GM13976 (cell line): ENCODE measurements at regions not wholly inside any gene's neighbourhood (a gene's known extent, or its start where the extent isn't known, plus 50 kb on each side); places are given as distances from the start of the nearest gene placed in this dataset.
"Not testable (repeated sequence)": the region's sequence is repeated elsewhere in the genome, so short reads cannot be mapped to it uniquely, and the experiment has no call there.

ENCODE experiments used
- DNase-seq: peaks from one replicate; pipeline ENCODE4 v3.0.0; 2012; ENCODE audit warnings: low spot score
- in situ Hi-C: fragments of 300-500 bp; cut with MboI; formaldehyde crosslinking; loops from one replicate; pipeline ENCODE4 v1.12.0; 2022; ENCODE audit warnings: low sequenced_read_pairs, mixed read lengths, inconsistent platforms; ENCODE audit not compliant: unreplicated experiment
- TF ChIP-seq, protein P1 (sequence below): IDR thresholded peaks from 2 replicates; pipeline ENCODE4 v1.5.1; 2012; ENCODE audit warnings: borderline replicate concordance, mild to moderate bottlenecking; ENCODE audit not compliant: insufficient read depth; ENCODE audit errors: extremely low read depth, missing control alignments, control extremely low read depth

DNA sequence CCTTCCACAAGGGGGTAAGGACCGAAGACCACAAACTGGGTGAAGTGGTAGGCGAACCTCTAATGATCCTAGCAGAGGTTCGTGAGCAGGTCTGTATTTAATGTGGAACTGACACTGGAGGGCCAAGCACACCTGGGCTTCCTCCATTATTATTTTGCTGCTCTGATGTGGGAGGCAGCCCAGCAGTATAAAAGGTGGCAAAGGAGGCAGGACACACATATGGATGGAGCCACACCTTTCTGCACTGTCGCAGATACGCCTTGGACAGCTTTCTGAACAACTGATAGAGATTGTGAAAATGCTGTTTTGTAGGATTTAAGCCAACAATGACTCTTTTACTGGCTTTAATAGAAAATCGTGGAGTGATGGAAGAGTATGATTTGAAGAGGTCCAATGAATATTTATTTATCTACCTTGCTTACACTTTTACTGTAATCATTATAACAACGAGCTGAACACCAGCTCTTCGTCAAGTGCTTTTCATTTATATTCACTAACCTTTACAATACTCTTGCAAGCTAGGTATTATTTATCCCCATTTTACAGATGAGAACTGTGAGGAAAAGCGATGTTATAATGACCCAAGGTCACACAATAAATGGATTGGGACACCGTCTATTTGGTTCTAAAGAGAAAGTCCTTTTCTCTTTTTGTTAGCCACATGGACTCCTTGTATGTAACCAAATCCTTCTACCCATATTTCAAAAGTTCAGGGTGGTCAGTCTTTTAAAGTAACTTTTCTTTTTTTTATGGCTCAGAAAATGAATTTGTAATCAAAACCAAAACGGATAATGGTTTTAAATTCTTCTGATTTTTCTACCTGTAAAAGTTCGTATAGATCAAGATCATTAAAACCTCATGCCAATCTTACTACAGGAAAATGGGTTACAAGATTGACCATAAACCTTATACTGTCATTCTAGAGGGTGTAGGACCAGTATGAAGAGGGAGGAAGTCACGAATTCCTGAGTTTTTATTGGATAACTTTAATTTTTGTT, 116.9 kb downstream of the UTRN start:
- TF ChIP-seq, protein P1, sequence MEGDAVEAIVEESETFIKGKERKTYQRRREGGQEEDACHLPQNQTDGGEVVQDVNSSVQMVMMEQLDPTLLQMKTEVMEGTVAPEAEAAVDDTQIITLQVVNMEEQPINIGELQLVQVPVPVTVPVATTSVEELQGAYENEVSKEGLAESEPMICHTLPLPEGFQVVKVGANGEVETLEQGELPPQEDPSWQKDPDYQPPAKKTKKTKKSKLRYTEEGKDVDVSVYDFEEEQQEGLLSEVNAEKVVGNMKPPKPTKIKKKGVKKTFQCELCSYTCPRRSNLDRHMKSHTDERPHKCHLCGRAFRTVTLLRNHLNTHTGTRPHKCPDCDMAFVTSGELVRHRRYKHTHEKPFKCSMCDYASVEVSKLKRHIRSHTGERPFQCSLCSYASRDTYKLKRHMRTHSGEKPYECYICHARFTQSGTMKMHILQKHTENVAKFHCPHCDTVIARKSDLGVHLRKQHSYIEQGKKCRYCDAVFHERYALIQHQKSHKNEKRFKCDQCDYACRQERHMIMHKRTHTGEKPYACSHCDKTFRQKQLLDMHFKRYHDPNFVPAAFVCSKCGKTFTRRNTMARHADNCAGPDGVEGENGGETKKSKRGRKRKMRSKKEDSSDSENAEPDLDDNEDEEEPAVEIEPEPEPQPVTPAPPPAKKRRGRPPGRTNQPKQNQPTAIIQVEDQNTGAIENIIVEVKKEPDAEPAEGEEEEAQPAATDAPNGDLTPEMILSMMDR: no peak
- DNase-seq: no peak
- in situ Hi-C loops: no loop called here

DNA sequence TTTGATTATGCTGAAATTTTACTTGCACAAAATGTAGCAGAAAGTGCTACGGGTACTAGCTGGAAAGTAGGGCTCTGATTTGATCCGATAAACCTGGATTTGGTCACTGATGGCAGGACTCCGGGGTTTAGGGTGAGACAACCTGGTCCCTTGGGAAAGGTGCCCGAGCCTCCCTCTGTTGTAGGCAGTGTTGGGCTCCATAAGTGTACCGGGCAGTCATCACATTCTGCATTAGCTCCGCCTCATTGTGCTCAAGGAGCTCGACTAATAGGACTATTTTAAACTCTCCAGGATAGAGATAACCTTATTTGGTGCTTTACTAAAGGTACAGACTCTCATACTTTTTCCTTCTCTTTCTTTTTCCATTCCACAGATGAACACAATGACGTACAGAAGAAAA, 117.6 kb downstream of the UTRN start:
- TF ChIP-seq, protein P1: no peak
- in situ Hi-C loops: no loop called here
- DNase-seq: no peak

DNA sequence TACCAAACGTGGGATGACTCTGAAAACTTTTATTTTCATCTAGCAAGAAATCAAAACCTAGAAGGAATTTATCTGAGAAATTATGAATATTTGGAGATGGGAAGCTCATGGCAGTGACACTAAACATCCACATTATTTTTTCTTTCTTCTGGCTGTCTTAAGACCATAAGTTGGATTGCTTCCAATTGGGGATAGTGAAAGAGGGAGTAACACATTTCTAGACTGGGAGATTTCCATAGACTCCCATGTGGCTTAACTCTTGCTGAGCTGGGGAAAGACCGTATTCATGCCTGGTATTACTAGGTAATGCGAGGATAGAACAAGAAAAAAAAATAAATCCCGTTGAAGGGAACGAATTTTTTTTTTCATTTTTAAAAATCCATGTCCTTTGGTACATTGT, 120.0 kb downstream of the UTRN start:
- in situ Hi-C loops: no loop called here

DNA sequence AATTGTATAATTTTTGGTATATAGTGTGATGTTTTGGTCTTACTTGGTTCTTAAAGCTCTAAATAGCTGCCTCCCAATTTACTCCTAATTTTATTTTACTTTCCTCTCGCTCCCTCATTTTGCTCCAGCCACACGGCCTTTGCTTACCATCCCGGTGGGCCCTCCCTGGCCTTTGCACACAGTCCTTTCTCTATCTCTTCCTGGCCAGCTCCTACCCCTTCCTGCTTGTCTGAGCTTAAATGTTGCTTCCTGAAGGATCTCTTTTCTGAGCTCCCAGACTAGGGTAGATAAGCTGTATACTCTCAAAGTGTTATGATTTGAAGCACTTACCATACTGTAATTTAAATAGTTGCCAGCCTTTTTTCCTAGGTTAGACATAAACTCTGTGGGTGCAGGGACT, 121.7 kb downstream of the UTRN start:
- in situ Hi-C loops: no loop called here
- no peak for DNase-seq
- TF ChIP-seq, protein P1: no peak

More for the DNA sequence above, 120.0 kb downstream of the UTRN start:
- TF ChIP-seq, protein P1: no peak
- DNase-seq: no peak

DNA sequence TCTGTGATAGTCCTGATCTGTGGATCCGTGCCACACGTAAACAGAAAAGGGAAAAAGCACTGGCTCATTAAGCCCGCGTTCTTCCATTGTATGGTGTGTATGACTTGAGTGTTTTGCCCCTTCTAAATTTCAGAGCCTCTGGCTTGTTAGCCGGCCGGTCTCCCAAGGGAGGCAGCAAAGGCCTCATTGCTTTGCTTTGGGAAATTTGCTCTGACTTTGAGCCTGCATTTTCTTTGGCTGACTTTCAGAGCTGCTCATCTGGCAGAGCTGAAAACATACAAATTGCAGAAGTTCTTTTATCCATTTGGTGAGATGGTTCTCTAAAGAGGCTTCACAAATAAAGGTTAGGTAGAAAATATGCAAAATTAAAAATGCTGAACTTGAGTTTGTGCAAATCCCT, 123.0 kb downstream of the UTRN start:
- in situ Hi-C loops: no loop called here
- no peak for DNase-seq
- TF ChIP-seq, protein P1: no peak

DNA sequence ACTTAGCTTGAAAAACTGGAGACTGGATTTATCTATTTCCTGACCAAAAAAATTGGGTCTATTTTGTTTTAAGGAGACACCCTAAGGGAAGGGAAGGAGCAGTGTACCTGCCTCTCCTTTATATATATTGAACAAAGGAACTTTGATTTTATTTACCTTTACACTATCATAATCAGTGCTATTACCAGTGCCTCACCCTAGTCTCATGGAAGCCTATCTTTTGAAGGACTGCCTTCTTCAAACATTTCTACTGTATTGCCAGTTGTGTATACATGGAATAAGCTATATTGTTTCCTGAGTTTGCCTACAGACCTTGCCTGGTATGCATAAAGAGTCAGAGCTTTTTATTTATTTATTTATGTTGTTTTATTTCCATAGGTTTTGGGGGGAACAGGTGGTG, 124.9 kb downstream of the UTRN start:
- no peak for DNase-seq
- TF ChIP-seq, protein P1: no peak
- in situ Hi-C loops: no loop called here

DNA sequence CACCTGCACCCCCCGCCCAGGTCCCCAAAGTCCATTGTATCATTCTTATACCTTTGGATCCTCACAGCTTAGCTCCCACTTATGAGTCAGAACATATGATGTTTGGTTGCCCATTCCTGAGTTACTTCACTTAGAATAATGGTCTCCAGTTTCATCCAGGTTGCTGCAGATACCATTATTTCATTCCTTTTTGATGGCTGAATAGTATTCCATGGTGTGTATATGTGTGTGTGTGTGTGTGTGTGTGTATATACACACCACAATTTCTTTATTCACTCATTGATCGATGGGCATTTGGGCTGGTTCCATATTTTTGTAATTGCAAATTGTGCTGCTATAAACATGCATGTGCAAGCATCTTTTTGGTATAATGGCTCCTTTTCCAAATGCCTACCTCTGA, 125.4 kb downstream of the UTRN start:
- in situ Hi-C loops, DNase-seq: not testable (repeated sequence)
